GM12873 (cell line): ENCODE measurements at regions not wholly inside any gene's neighbourhood (a gene's known extent, or its start where the extent isn't known, plus 50 kb on each side); places are given as distances from the start of the nearest gene placed in this dataset.

Experiments
- TF ChIP-seq, protein P1 (sequence below): IDR thresholded peaks from 2 replicates; pipeline ENCODE4 v1.5.1; 2012; ENCODE audit warnings: low read depth, mild to moderate bottlenecking, moderate library complexity, low read length, control low read depth; ENCODE audit not compliant: insufficient read depth; ENCODE audit errors: missing control alignments

DNA sequence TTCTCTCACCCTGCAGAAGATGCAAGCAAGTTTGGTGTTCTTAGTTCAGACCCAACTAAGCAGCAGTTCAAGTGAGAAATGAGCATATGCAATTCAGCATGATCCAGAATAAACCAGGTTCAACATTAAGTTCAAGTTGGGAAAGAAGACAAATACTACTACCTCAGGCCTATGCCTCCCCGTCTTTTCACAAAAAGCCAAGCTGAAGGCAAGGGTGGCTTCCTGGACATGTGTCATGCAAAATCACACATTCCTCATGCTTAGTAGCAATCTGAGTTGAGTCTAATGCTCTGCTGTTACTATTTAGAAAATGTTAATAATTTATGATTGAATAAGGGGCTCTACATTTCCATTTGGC lies 453.4 kb upstream of the GRAMD2B start:
- TF ChIP-seq, protein P1, sequence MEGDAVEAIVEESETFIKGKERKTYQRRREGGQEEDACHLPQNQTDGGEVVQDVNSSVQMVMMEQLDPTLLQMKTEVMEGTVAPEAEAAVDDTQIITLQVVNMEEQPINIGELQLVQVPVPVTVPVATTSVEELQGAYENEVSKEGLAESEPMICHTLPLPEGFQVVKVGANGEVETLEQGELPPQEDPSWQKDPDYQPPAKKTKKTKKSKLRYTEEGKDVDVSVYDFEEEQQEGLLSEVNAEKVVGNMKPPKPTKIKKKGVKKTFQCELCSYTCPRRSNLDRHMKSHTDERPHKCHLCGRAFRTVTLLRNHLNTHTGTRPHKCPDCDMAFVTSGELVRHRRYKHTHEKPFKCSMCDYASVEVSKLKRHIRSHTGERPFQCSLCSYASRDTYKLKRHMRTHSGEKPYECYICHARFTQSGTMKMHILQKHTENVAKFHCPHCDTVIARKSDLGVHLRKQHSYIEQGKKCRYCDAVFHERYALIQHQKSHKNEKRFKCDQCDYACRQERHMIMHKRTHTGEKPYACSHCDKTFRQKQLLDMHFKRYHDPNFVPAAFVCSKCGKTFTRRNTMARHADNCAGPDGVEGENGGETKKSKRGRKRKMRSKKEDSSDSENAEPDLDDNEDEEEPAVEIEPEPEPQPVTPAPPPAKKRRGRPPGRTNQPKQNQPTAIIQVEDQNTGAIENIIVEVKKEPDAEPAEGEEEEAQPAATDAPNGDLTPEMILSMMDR, result no peak

DNA sequence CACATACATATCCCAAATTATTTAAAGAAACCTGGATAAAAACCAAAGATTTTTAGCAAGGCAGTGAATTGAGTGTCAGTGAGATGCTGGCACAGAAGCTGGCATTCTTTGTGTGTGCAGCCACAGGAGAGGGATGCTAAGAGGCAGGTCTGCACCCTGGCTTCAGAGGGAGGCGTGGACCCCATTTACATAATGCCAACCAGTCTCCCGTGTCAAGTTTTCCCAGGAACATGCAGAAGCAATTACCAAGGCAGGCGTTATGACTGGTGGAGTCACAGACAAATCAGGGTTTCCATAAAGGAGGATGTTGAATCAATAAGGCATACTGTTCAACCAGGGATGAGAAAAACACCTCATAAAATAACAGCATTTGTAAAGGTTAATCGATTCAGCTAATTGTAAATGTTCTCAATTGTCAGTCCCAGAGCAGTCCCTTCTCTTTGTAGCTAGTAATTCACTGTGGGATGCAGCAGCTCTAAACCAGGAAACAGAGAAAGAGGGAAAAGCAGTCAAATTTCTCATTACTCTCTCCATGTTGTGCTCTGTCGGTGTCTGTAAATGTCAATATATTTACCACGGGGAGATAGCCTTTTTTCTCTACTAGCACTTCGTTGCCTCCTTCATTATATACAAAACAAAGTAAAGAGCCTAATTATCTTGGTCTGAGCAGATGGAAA lies 452.4 kb upstream of the GRAMD2B start:
- TF ChIP-seq, protein P1, result no peak

DNA sequence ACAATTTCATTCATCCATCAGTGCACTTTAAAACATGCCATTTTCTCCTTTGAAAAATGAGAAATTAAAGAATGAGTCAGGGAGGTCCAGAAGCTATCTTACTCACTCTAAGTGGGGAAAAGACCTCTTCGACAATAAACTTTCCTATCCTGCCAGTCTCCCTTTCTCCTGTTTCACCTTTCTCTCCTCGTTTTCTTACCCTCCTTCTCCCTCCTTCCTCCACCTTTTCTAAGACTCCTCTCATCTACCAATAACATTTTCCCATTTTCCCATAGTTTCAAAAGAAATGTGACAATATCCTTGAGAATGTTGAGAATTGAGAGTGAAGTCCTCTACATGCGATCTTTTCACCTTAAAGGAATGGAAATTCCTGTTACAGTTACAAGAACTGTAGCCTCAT lies 450.5 kb upstream of the GRAMD2B start:
- TF ChIP-seq, protein P1, result no peak

DNA sequence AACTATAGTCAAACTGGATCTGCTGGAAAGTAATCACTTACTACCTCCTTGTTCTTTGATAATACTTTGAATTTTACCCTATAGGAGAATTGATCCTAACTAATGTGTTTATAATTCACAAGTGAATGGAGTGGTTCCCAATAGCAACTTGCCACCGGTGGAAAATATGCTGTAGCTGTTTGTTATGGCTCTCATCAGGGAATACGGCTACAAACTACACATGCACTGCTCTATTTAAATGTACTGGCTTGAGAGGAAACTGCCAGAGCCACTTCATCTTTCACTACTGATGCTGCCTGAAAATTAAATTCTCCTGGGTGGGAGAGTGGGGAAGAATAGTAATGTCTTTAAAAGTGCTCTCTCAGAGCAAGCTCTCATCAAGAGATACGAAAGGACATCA lies 448.5 kb upstream of the GRAMD2B start:
- TF ChIP-seq, protein P1, result no peak

DNA sequence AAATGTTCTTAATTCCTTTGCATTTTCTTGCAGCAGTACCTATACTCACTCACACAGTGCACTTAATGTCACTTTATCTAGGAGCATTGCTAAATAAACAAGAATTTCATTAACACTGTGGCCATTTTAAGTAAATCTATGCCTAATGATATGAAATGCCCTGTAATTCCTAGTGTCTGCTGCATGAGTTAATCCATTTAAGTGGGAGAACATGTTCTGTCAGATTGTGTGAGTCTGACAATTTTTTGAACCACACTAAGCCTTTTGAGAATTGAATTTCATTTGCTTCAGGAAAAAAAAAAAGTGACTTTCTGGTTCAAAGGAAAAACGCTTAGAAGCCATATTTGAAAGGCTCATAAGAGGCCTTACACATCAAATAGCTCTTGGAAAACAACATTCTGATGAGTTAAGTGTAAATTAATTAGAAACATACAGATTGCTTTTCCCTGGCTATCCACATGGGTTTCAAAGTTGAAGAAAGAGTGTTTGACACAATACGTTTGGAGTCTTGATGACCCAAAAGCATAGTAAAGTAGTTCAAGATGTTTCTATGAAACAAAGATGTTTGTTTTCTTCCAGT lies 446.7 kb upstream of the GRAMD2B start:
- TF ChIP-seq, protein P1, result no peak

DNA sequence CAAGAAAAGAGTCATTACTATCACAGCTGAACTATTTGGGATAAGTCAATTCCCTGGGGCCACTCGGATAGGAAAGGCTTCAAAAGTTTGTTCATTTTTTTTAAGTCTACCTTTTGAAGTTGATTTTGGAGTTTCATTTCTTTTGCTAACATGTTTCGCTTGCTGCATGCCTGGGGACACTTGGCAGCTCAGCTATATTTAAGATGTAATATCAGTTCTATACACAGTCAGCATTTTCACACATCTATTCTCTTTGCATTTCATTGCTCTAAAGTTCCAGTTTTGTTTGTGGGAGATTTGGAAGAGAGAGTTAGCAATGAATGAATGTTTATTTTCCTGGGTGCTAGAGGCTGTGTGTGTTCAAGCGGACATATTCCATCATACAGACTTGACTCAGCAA lies 445.2 kb upstream of the GRAMD2B start:
- TF ChIP-seq, protein P1, result no peak

DNA sequence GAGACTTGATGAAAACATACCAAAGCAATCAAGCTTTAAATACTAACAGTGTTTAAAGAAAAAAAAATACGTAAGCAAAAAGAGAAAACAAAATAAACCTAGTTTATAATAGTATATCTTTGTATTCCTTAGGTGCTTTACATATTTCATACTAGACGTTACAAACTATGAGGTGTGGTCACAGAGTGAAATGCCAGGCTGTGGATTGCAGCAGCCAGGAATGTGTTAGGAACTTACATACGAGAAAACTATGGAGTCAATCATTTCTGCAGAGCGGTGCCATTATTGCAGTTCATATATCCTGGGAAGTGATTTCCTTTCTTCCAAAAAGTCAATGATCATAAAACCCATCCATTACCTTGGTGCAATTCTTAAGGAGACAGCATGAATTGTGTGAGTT lies 443.6 kb upstream of the GRAMD2B start:
- TF ChIP-seq, protein P1, result no peak
